ENCODE measurements at regions not wholly inside any gene's neighbourhood (a gene's known extent, or its start where the extent isn't known, plus 50 kb on each side); places are given as distances from the start of the nearest gene placed in this dataset.
A peak's percentile ranks its signal among the peaks of the same experiment; 100 is the strongest.

DNA sequence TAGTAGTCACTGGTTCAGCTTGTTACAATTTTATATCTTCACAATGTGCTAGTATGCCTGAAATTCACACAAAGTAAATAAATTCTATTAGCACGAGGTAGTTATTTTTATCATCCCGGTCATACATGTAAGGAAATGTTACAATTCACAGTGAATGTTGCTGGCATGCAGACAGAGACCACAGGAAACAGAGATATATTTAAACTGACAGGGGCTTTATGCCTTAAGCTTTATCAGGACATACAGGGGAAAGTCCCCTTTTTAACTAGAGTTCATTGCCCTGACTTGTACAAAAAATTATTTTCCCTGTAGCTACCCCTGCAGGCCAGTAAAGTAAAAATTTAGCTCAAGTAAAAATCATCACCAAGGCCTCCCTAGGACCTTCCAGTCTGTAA lies 712.0 kb upstream of the NRSN1 start:
- Histone ChIP-seq H2AFZ (ENCODE audit: low read length) (no peak overlapping the region), H3K79me2 (ENCODE audit: insufficient read depth, low read length) (no peaks in the 10 kb centered on the region), H3K4me1 (ENCODE audit: insufficient read depth, low read length) (no peaks in the 10 kb centered on the region), H2BK5ac (ENCODE audit: insufficient read length, low read length) (no peak overlapping the region), H4K8ac (replicated peaks; ENCODE audit: insufficient read length, low read depth, low read length) (no peak overlapping the region), H3K18ac (ENCODE audit: insufficient read length, low read depth, low read length) (no peak overlapping the region), H3K23ac (ENCODE audit: insufficient read length, low read depth, low read length) (no peak overlapping the region), H3K23me2 (ENCODE audit: insufficient read length, low read depth, low read length, poor library complexity, severe bottlenecking) (no peaks in the 10 kb centered on the region), H3K4me2 (ENCODE audit: insufficient read depth, insufficient read length, low read length) (no peak overlapping the region), H2BK15ac (ENCODE audit: low read depth, low read length) (no peak overlapping the region), H4K91ac (ENCODE audit: insufficient read length, low read depth, low read length) (no peak overlapping the region), H3K4ac (ENCODE audit: low read depth, low read length) (no peak overlapping the region), H2AK5ac (ENCODE audit: insufficient read length, low read length) (no peak overlapping the region), H3K27ac (ENCODE audit: insufficient read length, low read depth, low read length) (no peak overlapping the region), H3K9ac (ENCODE audit: extremely low read depth, insufficient read length, low read length) (no peak overlapping the region), H2BK120ac (ENCODE audit: low read depth, low read length, poor library complexity, severe bottlenecking) (no peak overlapping the region), H4K20me1 (ENCODE audit: control insufficient read depth, insufficient read depth, insufficient read length) (no peaks in the 10 kb centered on the region), H3K79me1 (ENCODE audit: insufficient read depth, low read depth, low read length, poor library complexity, severe bottlenecking) (no peaks in the 10 kb centered on the region), H2BK20ac (ENCODE audit: low read depth, low read length, poor library complexity, severe bottlenecking) (no peak overlapping the region), H3K14ac (ENCODE audit: insufficient read depth, low read length) (no peak overlapping the region), H3K56ac (ENCODE audit: insufficient read length, low read depth, low read length) (no peak overlapping the region), H3T11ph (ENCODE audit: low read length) (no peak overlapping the region), H4K5ac (ENCODE audit: insufficient read length, low read depth, low read length) (no peak overlapping the region), H3K9me3 (ENCODE audit: control insufficient read depth, low read depth, low read length) (no peaks in the 10 kb centered on the region), H3K27me3 (ENCODE audit: insufficient read depth, low read length) (no peaks in the 10 kb centered on the region), H2BK12ac (ENCODE audit: insufficient read length, low read depth, low read length) (no peak overlapping the region)
- Mint-ChIP-seq H3K27me3 (ENCODE audit: low read depth) (no peaks in the 10 kb centered on the region), H3K27ac (no peak overlapping the region), H3K4me3 (no peak overlapping the region), H3K9me3 (no peaks in the 10 kb centered on the region), H3K4me1 (peaks cover 6 to 8% of the 10 kb centered on the region in 2 experiments; a peak in 3 of 4 replicates), H3K36me3 (ENCODE audit: insufficient read depth in 1 of 3, low read depth in 3 of 3) (peaks cover 0 to 6% (median 0%) of the 10 kb centered on the region in 3 experiments; a peak in 1 of 7 replicates)
- WGBS (ENCODE audit: extremely low coverage, insufficient read length, low lambda C conversion rate), result no CpG with 5 or more reads among the region's 2 CpGs
- DNase-seq, result no peak
- TF ChIP-seq CTCF (conservative IDR thresholded peaks at IDR 0.05), result 0 out of 3 replicates have a peak, but pooled peaks have one; percentile 28
